ENCODE measurements at regions not wholly inside any gene's neighbourhood (a gene's known extent, or its start where the extent isn't known, plus 50 kb on each side); places are given as distances from the start of the nearest gene placed in this dataset.

DNA sequence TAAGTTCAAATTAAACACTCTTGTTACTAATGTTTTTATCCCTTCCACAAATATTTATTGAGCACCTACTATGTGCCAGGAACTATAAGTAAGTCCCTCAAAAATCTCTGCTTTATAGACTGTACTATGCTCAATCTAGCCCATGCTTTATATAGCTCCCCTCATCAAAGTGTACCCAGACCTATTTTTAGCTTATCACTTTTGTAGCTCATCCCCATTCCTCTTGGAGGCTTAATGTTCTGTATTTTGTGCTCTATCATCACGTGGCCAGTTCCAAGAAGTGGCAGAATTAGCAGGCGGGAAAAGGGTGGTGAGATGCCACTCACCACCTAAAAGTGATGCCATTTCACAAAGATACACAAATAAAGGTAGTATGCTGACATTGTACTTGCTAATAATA, 138.1 kb upstream of the BET1 start:
- no peak for TF ChIP-seq POLR2A (IDR thresholded peaks at IDR 0.05; ENCODE audit: low read depth, low read length)
- TF ChIP-seq POLR2AphosphoS5 (IDR thresholded peaks at IDR 0.05; ENCODE audit: low read depth, low read length): no peak
